ENCODE measurements at regions not wholly inside any gene's neighbourhood (a gene's known extent, or its start where the extent isn't known, plus 50 kb on each side); places are given as distances from the start of the nearest gene placed in this dataset.
A peak's percentile ranks its signal among the peaks of the same experiment; 100 is the strongest.

- no peak for DNase-seq
Observed at GRCh38 chr1:162964901-162965300, 103.9 kb upstream of the CCDC190 start.

GRCh38 chr1:162956922-162957321 is 95.9 kb upstream of the CCDC190 start:
- DNase-seq: no peak

GRCh38 chr1:162954824-162955223 is 93.8 kb upstream of the CCDC190 start:
- no peak for DNase-seq

DNA sequence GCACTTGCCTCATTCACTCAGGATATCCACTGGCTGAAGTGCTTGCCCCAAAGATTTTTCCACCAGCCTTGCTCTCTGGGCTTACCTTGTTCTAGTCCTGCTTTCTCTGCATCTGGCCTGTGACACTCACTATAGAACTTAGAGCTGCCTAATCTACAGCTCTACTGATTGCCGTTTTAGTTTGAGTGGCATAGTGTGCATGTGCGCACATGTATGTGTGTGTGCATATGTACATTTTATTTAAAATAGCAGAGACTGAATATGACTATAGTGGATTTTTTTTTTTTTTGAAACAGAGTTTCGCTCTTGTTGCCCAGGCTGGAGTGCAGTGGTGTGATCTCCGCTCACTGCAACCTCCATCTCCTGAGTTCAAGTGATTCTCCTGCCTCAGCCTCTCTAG is 92.0 kb upstream of the CCDC190 start:
- DNase-seq: no peak

GRCh38 chr1:162951553-162952315 is 90.8 kb upstream of the CCDC190 start:
- no peak for DNase-seq

DNA sequence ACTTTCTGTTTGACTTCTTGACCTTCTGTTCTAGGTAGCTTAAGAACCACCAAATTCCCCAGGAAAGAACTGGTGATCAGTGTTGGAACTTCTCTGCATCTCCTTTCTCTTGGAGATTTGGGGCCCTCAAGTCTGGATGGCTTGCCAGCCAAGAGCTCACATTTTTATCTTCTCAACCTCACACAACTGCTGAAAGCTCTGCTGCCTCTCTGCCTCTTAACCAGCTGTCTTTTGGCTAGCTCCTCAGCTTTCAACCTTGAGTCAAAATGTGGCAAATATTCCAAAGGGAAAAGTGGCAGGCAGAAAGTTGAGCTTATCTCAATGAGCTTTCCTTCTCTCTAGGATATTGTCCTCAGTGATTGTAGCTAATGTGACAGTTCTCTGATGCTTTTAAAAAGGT is 89.2 kb upstream of the CCDC190 start:
- DNase-seq: no peak

DNA sequence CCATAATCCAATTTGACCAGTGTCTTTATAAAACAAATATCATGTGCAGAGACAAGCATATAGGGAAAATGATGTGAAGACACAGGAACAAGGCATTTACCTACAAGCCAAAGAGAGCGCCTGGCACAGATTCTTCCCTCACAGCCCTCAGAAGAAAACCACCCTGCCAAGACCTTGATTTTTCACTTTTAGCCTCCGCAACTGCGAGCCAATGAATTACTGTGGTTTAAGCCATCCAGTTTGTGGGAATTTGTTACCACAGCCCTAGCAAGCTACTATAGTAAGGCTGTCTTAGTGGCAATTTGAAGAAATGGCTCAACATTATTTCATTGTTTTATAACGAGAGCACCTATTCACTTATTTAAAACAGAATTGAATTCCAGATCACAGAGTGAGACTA is 85.7 kb upstream of the CCDC190 start:
- no peak for DNase-seq

- DNase-seq: no peak
Observed at GRCh38 chr1:162944974-162945674, 84.1 kb upstream of the CCDC190 start.

DNA sequence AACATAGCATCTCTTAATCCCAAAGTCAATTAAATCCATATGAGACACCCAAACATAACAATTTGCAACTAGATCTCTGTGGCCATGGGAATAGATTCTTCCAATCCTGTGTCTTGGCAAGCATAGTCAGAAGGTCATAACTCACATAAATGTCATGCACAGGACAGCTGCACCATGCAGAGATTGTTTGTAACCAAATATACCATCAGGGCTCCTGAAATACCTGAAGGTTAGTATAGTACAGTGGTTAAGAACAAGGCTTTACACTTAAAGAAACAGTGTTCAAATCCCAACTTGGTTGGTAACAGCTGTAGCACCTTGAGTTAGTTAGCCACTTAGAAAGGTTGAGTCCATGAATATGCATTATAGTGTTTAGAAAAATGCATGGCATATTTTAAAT is 82.6 kb upstream of the CCDC190 start:
- peak; percentile 54 to 61 for DNase-seq

GRCh38 chr1:162942916-162943559 is 82.1 kb upstream of the CCDC190 start:
- DNase-seq: no peak

DNA sequence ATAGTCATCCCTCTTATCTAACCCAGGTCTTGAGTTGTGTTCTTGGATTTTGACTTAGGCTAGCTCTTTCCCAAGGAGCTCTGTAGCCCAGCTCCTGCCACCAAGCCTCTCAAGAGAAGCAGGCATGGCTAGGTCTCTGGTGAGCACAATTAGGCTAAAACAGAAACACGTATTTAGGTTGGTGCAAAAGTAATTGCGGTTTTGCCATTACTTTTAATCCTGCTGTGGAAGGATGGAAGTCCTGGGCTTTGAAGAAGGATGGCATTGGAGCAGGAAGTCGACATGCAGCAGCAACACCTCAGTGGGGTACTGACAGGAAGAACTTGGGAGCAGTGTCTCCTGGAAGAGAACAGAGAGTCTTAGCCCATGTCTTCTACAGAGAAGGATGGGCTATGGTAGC is 80.0 kb upstream of the CCDC190 start:
- DNase-seq: no peak

GRCh38 chr1:162939035-162939434 is 78.1 kb upstream of the CCDC190 start:
- DNase-seq: no peak

DNA sequence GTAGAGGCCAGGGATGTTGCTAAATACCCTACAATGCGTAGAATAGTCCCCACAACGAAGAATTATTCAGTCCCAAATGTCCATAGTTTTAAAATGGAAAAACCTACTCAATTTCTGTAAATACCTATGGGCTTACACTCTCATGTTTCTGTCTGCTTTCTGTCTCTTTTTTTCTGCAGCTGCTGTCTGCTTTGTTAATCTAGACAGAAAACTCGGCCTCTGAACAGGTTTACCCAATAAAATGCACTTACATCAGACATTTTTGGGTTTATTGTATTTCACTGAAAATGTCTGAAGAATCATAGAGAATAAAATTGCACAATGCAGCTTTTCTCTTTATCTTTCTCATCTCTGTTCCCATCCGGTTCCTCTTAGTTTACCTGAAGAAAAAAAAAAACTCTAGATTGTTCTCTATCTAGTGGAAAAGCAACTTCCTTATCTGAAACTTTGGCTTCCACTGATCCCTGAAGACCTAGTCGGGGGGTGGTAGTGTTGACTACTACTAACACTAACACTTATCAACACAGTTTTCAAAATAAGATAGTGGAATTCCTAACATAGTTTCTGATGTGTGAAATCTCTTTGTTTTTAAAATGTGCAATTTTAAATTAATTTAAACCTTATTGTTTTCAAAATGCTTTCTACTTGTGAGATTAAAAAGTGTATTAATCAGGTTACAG is 76.9 kb upstream of the CCDC190 start:
- no peak for DNase-seq

- no peak for DNase-seq
Observed at GRCh38 chr1:162930976-162931560, 70.1 kb upstream of the CCDC190 start.

GRCh38 chr1:162930532-162930931 is 69.6 kb upstream of the CCDC190 start:
- no peak for DNase-seq

DNA sequence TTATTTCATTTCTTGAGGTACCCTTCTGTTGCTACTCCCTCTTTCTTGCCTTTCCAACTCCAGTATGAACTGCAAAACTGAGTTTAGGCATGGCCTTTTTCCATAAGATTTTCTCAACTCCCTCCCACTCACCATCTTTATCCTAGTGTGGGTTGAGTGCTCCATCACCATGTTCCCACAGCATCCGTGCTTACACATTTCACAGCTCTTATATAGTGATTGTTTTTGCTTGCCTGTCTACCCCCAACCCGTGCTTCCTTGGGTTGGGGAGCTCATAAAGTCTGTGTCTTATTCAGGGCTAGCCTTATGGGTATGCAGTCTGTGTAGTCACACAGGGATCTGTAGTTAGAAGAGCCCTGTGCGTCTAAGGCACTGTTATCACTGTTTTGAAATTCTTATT is 68.2 kb upstream of the CCDC190 start:
- DNase-seq: no peak

DNA sequence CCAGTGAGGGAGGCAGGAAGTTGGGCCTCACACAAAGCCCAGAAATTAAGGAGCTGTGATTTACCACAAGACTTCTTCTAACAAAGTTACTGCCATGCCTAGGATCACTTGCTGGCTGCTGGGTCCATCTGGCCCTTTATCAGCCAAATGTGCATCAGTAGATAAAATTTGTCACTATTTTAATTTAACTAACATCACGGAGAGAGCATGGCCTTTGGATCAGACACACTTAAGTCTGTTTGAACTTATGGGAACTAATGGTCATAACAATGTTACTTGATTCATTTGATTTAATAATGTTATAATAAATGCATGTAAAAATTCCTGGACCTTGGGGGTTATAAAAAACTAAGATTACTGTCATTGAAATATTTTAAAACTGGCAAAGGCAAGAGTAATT is 67.2 kb upstream of the CCDC190 start:
- no peak for DNase-seq

DNA sequence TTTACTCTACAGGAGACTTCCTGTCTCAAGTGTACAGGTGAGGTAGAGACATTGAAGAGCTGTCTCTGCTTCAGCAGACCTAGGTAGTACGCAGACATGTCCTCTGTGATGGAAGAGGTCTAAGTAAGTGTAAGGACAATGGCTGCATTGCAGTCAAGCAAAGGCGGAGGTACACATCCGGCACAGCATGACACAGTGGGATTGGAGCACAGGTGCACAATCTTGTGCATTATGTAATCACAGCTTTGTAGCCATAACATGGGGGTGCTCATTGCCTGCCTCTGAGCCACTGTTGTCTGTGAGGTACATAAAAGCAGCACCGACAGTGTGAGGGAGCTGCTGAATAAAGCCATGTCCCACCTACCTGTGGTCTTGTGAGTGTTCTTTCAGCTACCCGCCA is 66.4 kb upstream of the CCDC190 start:
- DNase-seq: no peak

GRCh38 chr1:162926906-162927305 is 65.9 kb upstream of the CCDC190 start:
- DNase-seq: no peak

DNA sequence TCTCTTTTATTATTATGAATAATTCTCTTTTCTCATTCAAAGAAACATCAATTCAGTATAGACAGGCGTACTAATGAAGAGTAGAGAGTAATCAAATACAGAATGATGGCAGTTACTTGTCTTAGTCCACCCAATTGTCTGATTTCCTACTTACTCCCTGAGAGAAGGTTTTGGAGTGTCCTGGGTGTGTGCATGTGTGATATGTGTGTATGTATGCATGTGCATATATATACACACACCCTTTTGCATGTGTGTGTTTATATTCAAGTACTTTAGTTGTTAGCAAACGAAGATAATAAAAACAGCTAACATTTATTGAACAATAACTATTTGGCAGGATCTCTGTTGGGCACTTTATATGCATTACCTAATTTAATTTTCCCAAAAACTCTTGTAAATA is 63.2 kb upstream of the CCDC190 start:
- DNase-seq: no peak

- no peak for DNase-seq
Observed at GRCh38 chr1:162922201-162922600, 61.2 kb upstream of the CCDC190 start.

DNA sequence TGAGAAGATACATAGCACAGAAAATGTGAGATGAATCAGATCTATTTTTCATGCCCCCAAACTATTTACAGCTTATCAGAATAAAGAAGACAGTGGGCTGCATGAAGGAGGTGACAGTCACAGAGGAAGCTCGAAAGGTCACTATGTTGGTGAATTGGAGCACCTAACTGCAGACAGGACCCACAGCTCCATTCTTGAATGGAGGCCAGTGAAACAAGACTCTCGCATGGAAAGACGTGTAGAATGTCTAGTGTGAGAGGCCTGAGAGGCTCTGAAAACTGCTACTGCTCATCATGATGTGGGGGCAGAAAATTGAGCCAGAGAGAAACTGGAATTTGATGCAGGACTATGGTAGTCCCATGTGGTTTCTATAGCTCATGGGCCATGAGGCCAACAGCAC is 60.3 kb upstream of the CCDC190 start:
- no peak for DNase-seq

- DNase-seq: no peak
Observed at GRCh38 chr1:162919034-162919433, 58.1 kb upstream of the CCDC190 start.

Data from SHP77 (cell line).